ENCODE measurements at regions not wholly inside any gene's neighbourhood (a gene's known extent, or its start where the extent isn't known, plus 50 kb on each side); places are given as distances from the start of the nearest gene placed in this dataset.
"Not testable (repeated sequence)": the region's sequence is repeated elsewhere in the genome, so short reads cannot be mapped to it uniquely, and the experiment has no call there.

DNA sequence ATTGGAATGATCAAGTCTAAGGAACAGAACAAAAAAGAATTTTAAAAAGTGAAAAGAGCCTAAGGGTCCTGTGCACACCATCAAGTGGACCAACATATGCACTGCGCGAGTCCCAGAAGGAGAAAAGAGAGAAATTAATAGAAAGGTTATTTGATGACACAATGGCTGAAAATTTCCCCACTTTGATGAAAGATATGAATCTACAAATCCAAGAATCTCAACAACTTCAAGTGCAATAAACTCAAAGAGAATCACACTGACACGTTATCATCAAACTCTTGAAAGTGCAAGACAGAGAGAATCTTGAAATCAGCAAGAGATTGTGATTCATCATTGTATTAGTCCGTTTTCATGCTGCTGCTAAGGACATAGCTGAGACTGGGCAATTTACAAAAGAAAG lies 230.8 kb downstream of the ADAMTS15 start:
- TF ChIP-seq, protein P1, sequence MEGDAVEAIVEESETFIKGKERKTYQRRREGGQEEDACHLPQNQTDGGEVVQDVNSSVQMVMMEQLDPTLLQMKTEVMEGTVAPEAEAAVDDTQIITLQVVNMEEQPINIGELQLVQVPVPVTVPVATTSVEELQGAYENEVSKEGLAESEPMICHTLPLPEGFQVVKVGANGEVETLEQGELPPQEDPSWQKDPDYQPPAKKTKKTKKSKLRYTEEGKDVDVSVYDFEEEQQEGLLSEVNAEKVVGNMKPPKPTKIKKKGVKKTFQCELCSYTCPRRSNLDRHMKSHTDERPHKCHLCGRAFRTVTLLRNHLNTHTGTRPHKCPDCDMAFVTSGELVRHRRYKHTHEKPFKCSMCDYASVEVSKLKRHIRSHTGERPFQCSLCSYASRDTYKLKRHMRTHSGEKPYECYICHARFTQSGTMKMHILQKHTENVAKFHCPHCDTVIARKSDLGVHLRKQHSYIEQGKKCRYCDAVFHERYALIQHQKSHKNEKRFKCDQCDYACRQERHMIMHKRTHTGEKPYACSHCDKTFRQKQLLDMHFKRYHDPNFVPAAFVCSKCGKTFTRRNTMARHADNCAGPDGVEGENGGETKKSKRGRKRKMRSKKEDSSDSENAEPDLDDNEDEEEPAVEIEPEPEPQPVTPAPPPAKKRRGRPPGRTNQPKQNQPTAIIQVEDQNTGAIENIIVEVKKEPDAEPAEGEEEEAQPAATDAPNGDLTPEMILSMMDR (IDR thresholded peaks at IDR 0.05; ENCODE audit: unreplicated experiment): no peak
- Mint-ChIP-seq H3K9me3 (ENCODE audit: low read depth, unreplicated experiment) (peaks cover 8% of the 10 kb centered on the region), H3K4me3 (ENCODE audit: low read depth, unreplicated experiment) (no peak overlapping the region), H3K4me1 (ENCODE audit: low read depth, unreplicated experiment) (no peaks in the 10 kb centered on the region), H3K36me3 (ENCODE audit: insufficient read depth, unreplicated experiment) (no peaks in the 10 kb centered on the region), H3K27ac (ENCODE audit: unreplicated experiment) (no peak overlapping the region), H3K27me3 (ENCODE audit: unreplicated experiment) (peaks cover 5% of the 10 kb centered on the region)
- no TSS peak for BruUV-seq (replicated peaks)
- DNase-seq: no peak
- CTCF ChIA-PET: no interaction called here
- intact Hi-C loops (cut with micrococcal nuclease; ENCODE audit: unreplicated experiment): loop anchor here (10.0 kb wide), 1 partner anchor 106 kb away; no protein-coding TSS in a partner anchor

DNA sequence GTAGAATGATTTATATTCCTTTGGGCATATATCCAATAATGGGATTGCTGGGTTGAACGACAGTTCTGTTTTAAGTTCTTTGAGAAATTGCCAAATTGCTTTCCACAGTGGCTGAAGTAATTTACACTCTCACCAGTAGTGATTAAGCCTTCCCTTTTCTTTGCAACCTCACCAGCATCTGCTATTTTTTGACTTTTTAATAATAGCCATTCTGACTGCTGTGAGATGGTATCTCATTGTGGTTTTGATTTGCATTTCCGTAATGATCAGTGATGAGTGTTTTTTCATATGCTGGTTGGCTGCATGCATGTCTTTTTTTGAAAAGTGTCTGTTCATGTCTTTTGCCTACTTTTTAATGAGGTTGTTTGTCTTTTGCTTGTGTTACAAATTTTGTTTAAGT lies 233.8 kb downstream of the SNX19 start:
- peaks cover 12% of the 10 kb centered on the region for H3K27me3 Mint-ChIP-seq (ENCODE audit: unreplicated experiment)
- H3K27ac Mint-ChIP-seq (ENCODE audit: unreplicated experiment); BruUV-seq (replicated peaks); H3K9me3 Mint-ChIP-seq (ENCODE audit: low read depth, unreplicated experiment); DNase-seq; H3K36me3 Mint-ChIP-seq (ENCODE audit: insufficient read depth, unreplicated experiment); H3K4me1 Mint-ChIP-seq (ENCODE audit: low read depth, unreplicated experiment); CTCF ChIA-PET; intact Hi-C loops (cut with micrococcal nuclease; ENCODE audit: unreplicated experiment); H3K4me3 Mint-ChIP-seq (ENCODE audit: low read depth, unreplicated experiment): not testable (repeated sequence)

DNA sequence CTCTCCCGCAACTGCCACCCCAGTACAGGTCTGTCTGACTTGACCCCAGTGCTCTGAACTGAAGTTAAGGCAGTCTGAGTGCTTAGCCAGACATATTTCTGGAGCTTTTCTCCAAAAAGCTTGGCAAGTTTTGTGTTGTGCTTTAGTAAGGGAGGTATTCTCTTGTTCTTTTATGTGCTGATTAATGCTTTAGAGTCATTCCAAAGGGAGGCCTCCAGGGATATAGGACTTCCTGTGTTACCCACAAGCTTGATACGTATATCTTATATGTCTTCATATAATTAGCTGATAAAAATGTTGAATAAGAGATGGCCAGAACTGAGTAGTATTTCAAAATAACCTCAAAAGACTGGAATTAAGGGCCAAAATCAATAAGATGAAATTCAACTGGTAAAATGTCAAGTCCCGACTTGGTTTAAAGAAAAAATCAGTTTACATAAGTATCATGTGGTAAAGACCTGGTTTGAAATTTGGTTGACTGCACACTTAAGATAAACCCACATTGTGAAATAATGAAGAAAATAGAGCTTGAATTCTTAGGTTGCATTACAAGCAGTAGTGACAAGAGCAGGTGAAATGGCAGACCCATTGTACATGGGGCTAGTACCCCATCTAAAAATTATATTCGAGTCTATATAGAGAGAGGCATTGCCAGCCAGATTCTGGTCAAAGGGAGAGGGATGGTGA lies 226.9 kb downstream of the SNX19 start:
- H3K27ac Mint-ChIP-seq (ENCODE audit: unreplicated experiment): no peak overlapping the region
- TF ChIP-seq, protein P1 (IDR thresholded peaks at IDR 0.05; ENCODE audit: unreplicated experiment): no peak
- no peaks in the 10 kb centered on the region for H3K4me1 Mint-ChIP-seq (ENCODE audit: low read depth, unreplicated experiment)
- H3K36me3 Mint-ChIP-seq (ENCODE audit: insufficient read depth, unreplicated experiment): no peaks in the 10 kb centered on the region
- peaks cover 34% of the 10 kb centered on the region for H3K27me3 Mint-ChIP-seq (ENCODE audit: unreplicated experiment)
- no peak overlapping the region for H3K4me3 Mint-ChIP-seq (ENCODE audit: low read depth, unreplicated experiment)
- DNase-seq: no peak
- BruUV-seq (replicated peaks): no TSS peak
- intact Hi-C loops (cut with micrococcal nuclease; ENCODE audit: unreplicated experiment): no loop called here
- no peaks in the 10 kb centered on the region for H3K9me3 Mint-ChIP-seq (ENCODE audit: low read depth, unreplicated experiment)
- CTCF ChIA-PET: no interaction called here

DNA sequence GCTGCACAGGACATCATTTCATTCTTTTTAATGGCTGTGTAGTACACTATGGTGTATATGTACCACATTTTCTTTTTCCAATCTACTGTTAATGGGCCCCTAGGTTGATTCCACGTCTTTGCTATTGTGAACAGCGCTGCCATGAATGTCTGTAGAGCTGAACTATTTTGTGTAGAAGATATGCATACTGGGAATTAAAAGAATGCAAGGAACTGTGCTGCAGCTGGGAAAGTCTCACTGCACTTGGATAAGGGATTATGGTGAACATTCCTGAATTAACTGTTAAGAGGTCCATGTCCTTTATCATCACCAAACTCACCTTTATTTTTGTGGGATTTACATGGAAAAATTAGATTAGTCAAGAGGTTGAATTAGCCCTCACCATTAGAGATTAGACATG lies 224.7 kb downstream of the SNX19 start:
- CTCF ChIA-PET: no interaction called here
- no TSS peak for BruUV-seq (replicated peaks)
- no peaks in the 10 kb centered on the region for H3K9me3 Mint-ChIP-seq (ENCODE audit: low read depth, unreplicated experiment)
- no peaks in the 10 kb centered on the region for H3K4me1 Mint-ChIP-seq (ENCODE audit: low read depth, unreplicated experiment)
- H3K4me3 Mint-ChIP-seq (ENCODE audit: low read depth, unreplicated experiment): no peak overlapping the region
- H3K27me3 Mint-ChIP-seq (ENCODE audit: unreplicated experiment): peaks cover 28% of the 10 kb centered on the region
- TF ChIP-seq, protein P1 (IDR thresholded peaks at IDR 0.05; ENCODE audit: unreplicated experiment): no peak
- H3K27ac Mint-ChIP-seq (ENCODE audit: unreplicated experiment): no peak overlapping the region
- H3K36me3 Mint-ChIP-seq (ENCODE audit: insufficient read depth, unreplicated experiment): no peaks in the 10 kb centered on the region
- intact Hi-C loops (cut with micrococcal nuclease; ENCODE audit: unreplicated experiment): no loop called here
- no peak for DNase-seq

DNA sequence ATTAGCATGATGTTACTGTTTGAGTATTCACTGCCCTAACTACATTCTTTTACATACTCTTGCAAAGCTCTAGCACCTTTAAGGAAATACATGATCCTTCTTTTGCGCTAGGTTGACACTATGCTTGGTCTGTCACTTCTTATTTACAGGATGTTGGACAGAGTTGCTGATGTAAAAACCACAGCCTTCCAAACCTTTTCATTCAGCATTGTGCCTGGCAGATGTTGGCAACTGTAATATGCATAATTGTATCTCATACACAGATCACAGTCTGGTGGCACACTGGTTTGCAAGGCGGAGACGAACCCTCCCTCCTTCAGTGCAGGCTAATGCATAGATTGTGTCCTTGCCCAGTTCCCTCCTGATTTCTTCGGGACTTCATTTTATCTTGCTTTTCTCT lies 224.1 kb downstream of the SNX19 start:
- TF ChIP-seq, protein P1 (IDR thresholded peaks at IDR 0.05; ENCODE audit: unreplicated experiment): no peak
- H3K36me3 Mint-ChIP-seq (ENCODE audit: insufficient read depth, unreplicated experiment): no peaks in the 10 kb centered on the region
- CTCF ChIA-PET: no interaction called here
- DNase-seq: no peak
- peaks cover 28% of the 10 kb centered on the region for H3K27me3 Mint-ChIP-seq (ENCODE audit: unreplicated experiment)
- BruUV-seq (replicated peaks): no TSS peak
- H3K4me1 Mint-ChIP-seq (ENCODE audit: low read depth, unreplicated experiment): no peaks in the 10 kb centered on the region
- intact Hi-C loops (cut with micrococcal nuclease; ENCODE audit: unreplicated experiment): no loop called here
- H3K4me3 Mint-ChIP-seq (ENCODE audit: low read depth, unreplicated experiment): no peak overlapping the region
- no peaks in the 10 kb centered on the region for H3K9me3 Mint-ChIP-seq (ENCODE audit: low read depth, unreplicated experiment)
- H3K27ac Mint-ChIP-seq (ENCODE audit: unreplicated experiment): no peak overlapping the region

Data from Calu3 (cell line).